ENCODE measurements at regions not wholly inside any gene's neighbourhood (a gene's known extent, or its start where the extent isn't known, plus 50 kb on each side); places are given as distances from the start of the nearest gene placed in this dataset.

DNA sequence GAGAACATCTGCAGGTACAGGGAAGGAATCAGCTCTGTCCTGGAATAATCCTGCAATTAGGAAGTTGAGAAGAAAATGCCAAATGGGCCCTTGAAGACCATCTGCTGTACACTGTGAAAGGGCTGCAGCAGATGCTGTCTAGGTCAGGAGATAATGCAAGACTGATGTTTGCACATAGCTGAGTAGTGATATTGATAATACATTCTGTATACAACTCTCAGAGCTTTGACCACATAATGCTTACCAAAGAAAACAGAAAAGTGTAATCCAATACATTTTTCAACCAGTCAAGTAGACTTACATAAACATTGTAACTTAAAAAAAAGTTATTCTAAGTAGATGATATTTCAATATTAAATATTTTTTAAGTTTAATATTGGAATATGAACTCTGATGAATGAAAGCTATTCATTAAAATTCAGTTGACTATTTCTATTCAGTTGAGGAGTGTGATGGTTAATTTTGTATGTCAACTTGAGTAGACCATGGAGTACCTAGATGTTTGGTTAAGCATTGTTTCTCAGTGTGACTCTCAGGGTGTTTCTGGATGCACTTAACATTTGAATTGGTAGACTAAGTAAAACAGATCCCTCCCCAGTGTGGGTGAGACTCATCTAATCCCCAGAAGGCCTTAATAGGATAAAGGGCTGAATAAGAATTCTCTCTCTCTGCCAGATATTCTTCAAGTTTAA, 380.1 kb upstream of the PRR16 start:
- intact Hi-C loops (cut with micrococcal nuclease) = no loop called here
- Mint-ChIP-seq H3K27me3 (ENCODE audit: low read depth in 3 of 3) (no peaks in the 10 kb centered on the region), H3K4me3 (no peak overlapping the region), H3K36me3 (no peaks in the 10 kb centered on the region), H3K27ac (no peak overlapping the region), H3K4me1 (peaks cover 14% of the 10 kb centered on the region), H3K9me3 (peaks cover 0 to 3% (median 0%) of the 10 kb centered on the region in 7 donors)
- Histone ChIP-seq H3K79me2 (ENCODE audit: insufficient read depth, low read length) (no peaks in the 10 kb centered on the region), H3K9me3 (replicated peaks in 1 of 2; ENCODE audit: control insufficient read depth in 1 of 2, insufficient read depth in 1 of 2, low read length in 2 of 2) (no peaks in the 10 kb centered on the region), H2AFZ (ENCODE audit: insufficient read depth, low read depth, low read length, poor library complexity, severe bottlenecking) (no peak overlapping the region), H3K9ac (ENCODE audit: insufficient read depth, low read length, poor library complexity, severe bottlenecking) (no peak overlapping the region), H3K4me3 (replicated peaks in 1 of 3; ENCODE audit: low read depth in 2 of 3, low read length in 3 of 3) (no peak overlapping the region), H3K4me2 (replicated peaks; ENCODE audit: extremely low read depth, low read length, poor library complexity, severe bottlenecking) (no peak overlapping the region), H3K27me3 (ENCODE audit: control insufficient read depth in 2 of 2, insufficient read depth in 2 of 2, low read length in 2 of 2) (no peaks in the 10 kb centered on the region), H3K36me3 (replicated peaks in 1 of 2; ENCODE audit: control insufficient read depth in 1 of 2, insufficient read depth in 2 of 2, low read length in 2 of 2) (no peaks in the 10 kb centered on the region), H3K27ac (ENCODE audit: low read depth in 1 of 2, low read length in 2 of 2) (no peak overlapping the region), H3K4me1 (ENCODE audit: control insufficient read depth in 1 of 2, insufficient read depth in 2 of 2, low read length in 2 of 2) (peaks cover 4 to 11% of the 10 kb centered on the region in 2 donors), H4K20me1 (ENCODE audit: insufficient read depth, low read length) (no peaks in the 10 kb centered on the region)
- no peak for DNase-seq
- TF ChIP-seq CTCF (IDR thresholded peaks at IDR 0.05) = no peak

DNA sequence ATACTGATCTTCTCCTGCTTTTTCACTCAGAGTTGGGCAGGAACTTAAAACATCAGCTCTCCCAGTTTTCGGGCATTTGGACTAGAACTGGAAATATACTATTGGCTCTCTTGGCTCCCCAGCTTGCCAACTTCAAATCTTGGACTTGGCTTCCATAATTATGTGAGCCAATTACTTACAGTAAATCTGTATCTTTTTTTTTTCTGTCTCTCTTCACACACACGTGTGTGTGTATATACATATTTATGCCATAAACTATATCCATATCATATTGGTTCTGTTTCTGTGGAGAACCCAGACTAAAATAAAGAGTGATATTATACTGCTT, 379.6 kb upstream of the PRR16 start:
- Histone ChIP-seq H3K4me2 (replicated peaks; ENCODE audit: extremely low read depth, low read length, poor library complexity, severe bottlenecking) (no peak overlapping the region), H3K79me2 (ENCODE audit: insufficient read depth, low read length) (no peaks in the 10 kb centered on the region), H3K27ac (ENCODE audit: low read depth in 1 of 2, low read length in 2 of 2) (no peak overlapping the region), H3K27me3 (ENCODE audit: control insufficient read depth in 2 of 2, insufficient read depth in 2 of 2, low read length in 2 of 2) (no peaks in the 10 kb centered on the region), H2AFZ (ENCODE audit: insufficient read depth, low read depth, low read length, poor library complexity, severe bottlenecking) (no peak overlapping the region), H3K36me3 (replicated peaks in 1 of 2; ENCODE audit: control insufficient read depth in 1 of 2, insufficient read depth in 2 of 2, low read length in 2 of 2) (no peaks in the 10 kb centered on the region), H3K4me1 (ENCODE audit: control insufficient read depth in 1 of 2, insufficient read depth in 2 of 2, low read length in 2 of 2) (peaks cover 4 to 12% of the 10 kb centered on the region in 2 donors), H3K9ac (ENCODE audit: insufficient read depth, low read length, poor library complexity, severe bottlenecking) (no peak overlapping the region), H3K4me3 (replicated peaks in 1 of 3; ENCODE audit: low read depth in 2 of 3, low read length in 3 of 3) (no peak overlapping the region), H4K20me1 (ENCODE audit: insufficient read depth, low read length) (no peaks in the 10 kb centered on the region), H3K9me3 (replicated peaks in 1 of 2; ENCODE audit: control insufficient read depth in 1 of 2, insufficient read depth in 1 of 2, low read length in 2 of 2) (no peaks in the 10 kb centered on the region)
- intact Hi-C loops (cut with micrococcal nuclease) = no loop called here
- no peak for DNase-seq
- no peak overlapping the region for H3K27ac Mint-ChIP-seq
- TF ChIP-seq CTCF (IDR thresholded peaks at IDR 0.05) = no peak
- 100% methylated on average over 1 of the region's 2 CpGs for WGBS (ENCODE audit: insufficient coverage)
- no peaks in the 10 kb centered on the region for H3K36me3 Mint-ChIP-seq
- H3K4me3 Mint-ChIP-seq = no peak overlapping the region
- H3K27me3 Mint-ChIP-seq (ENCODE audit: low read depth in 3 of 3) = no peaks in the 10 kb centered on the region
- peaks cover 0 to 3% (median 0%) of the 10 kb centered on the region in 7 donors for H3K9me3 Mint-ChIP-seq
- H3K4me1 Mint-ChIP-seq = peaks cover 16% of the 10 kb centered on the region
